ENCODE measurements at regions not wholly inside any gene's neighbourhood (a gene's known extent, or its start where the extent isn't known, plus 50 kb on each side); places are given as distances from the start of the nearest gene placed in this dataset.

DNA sequence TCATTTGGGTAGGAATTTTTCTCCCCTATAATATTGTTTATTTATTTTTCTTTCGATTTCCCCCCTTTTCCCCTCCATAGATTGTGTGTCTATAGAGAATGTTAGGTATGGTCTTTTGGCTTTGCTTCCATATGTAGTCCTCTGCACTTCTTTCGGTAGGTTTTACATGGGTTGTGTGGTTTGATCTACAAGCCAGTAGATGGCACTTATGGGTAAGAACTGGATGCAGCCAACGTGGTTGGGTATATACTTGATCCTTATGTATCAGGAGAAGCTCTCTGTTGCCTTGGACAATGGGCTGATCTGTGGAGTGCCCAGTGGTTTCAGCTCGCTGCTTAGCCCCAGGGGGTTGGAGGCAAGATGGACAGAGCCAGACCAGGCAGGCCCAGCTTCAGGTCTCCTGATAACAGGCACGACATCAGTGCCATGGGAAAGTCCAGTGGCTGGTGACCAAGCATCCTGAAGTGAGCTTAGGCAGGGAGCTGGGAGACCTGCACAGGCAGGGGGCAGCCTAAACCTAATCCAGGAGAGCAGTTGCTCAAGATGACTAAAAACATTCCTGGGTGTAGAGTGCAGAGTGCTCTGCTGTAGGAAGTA lies 488.3 kb downstream of the CCDC85A start:
- Mint-ChIP-seq H3K36me3 (peaks cover 0 to 8% of the 10 kb centered on the region in 2 donors), H3K27ac (no peak overlapping the region), H3K4me1 (no peaks in the 10 kb centered on the region), H3K9me3 (peaks cover 4 to 24% (median 10%) of the 10 kb centered on the region in 7 donors), H3K27me3 (no peaks in the 10 kb centered on the region), H3K4me3 (no peak overlapping the region)
- no peak for ATAC-seq (ENCODE audit: low read depth in 2 of 2)
- no peak for DNase-seq

DNA sequence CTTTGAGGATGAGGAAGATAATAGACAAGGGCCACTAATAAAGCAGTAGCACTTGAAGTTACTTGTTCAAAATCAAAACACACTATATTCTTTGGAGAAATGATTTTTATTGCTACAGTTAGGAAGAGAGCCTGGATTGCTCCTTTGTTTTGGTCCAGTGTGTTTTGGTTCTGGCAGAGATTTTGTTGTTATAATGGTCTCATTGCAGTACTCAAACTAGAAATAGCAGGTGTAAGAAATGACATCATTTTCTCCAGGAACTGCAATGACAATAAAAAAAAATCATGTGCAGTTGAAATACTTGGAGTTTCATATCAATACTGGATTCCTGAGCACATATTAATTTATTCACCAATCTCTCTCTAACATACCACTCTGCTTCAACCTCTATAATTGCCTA lies 490.3 kb downstream of the CCDC85A start:
- peaks cover 2 to 24% (median 7%) of the 10 kb centered on the region in 7 donors for H3K9me3 Mint-ChIP-seq

DNA sequence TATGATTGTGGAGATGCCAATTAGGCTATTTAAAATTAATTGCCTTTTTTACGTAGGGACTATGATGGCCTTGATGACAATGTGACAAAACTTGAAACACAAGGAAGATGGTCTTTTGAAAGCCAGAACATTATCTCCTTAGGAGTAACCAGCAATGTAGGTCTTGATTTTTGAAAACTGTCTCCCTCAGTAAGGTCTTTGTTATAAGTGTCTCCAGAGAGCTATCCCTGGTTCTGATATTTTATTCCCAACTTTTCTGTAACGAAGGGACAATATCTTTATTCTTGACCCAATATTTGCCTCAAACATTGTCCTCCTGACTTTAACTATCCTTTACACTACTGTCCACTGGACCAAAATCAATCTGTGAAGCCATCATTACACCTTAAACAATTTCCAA lies 493.2 kb downstream of the CCDC85A start:
- Mint-ChIP-seq H3K4me1 (no peaks in the 10 kb centered on the region), H3K36me3 (peaks cover 0 to 3% of the 10 kb centered on the region in 2 donors), H3K9me3 (peaks cover 2 to 13% (median 4%) of the 10 kb centered on the region in 7 donors), H3K27ac (no peak overlapping the region), H3K27me3 (no peaks in the 10 kb centered on the region), H3K4me3 (no peak overlapping the region)
- DNase-seq, result no peak
- ATAC-seq (ENCODE audit: low read depth in 2 of 2), result no peak

More for the DNA sequence above, 490.3 kb downstream of the CCDC85A start:
- H3K27ac Mint-ChIP-seq, result no peak overlapping the region
- H3K4me3 Mint-ChIP-seq, result no peak overlapping the region
- H3K36me3 Mint-ChIP-seq, result peaks cover 0 to 8% of the 10 kb centered on the region in 2 donors
- no peaks in the 10 kb centered on the region for H3K27me3 Mint-ChIP-seq
- no peaks in the 10 kb centered on the region for H3K4me1 Mint-ChIP-seq
- DNase-seq, result no peak
- no peak for ATAC-seq (ENCODE audit: low read depth in 2 of 2)

- Mint-ChIP-seq H3K9me3 (peaks cover 0 to 3% (median 0%) of the 10 kb centered on the region in 7 donors), H3K27me3 (no peaks in the 10 kb centered on the region), H3K27ac (no peak overlapping the region), H3K4me1 (no peaks in the 10 kb centered on the region), H3K4me3 (no peak overlapping the region), H3K36me3 (no peaks in the 10 kb centered on the region)
- DNase-seq, result no peak
- ATAC-seq (ENCODE audit: low read depth in 2 of 2), result no peak
These were observed 497.3 kb downstream of the CCDC85A start for GRCh38 chr2:56680971-56681631.

DNA sequence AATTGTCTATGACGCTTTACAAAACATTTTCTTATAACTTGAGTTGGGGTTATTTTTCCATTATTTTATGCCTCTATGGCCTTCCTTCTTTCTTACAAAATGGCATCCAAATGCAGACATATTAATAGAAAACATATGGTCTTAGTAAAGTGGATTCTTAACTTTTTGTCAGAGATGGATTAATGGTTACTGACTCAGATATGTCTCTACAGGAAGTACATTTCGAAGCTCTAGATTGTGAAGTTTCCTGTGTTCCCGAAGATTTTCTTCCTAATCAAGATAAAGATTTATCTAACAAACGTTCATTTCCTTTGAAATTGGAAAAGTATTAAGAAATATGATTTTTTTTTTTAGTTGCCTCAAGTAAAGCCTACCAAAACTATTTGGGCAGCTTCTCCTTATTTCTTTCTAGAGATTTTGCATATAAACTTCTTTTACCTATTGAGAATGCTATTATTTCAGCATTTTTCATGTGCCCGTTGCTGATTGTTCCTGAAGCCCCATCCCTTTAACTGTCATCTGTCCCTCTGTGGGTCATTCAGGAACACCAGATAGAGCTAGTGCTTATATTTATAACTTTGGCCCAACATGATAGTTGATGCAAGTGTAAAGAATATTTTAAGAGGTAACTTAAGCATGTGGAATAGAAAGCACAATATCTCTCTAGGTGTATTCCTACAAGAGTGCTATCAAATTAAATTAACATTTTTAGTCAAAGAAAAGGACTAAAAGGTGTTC lies 498.0 kb downstream of the CCDC85A start:
- Mint-ChIP-seq H3K27ac (no peak overlapping the region), H3K27me3 (no peaks in the 10 kb centered on the region), H3K4me1 (no peaks in the 10 kb centered on the region), H3K4me3 (no peak overlapping the region), H3K36me3 (no peaks in the 10 kb centered on the region), H3K9me3 (peaks cover 0 to 3% (median 0%) of the 10 kb centered on the region in 7 donors)
- DNase-seq, result no peak
- no peak for ATAC-seq (ENCODE audit: low read depth in 2 of 2)

- Mint-ChIP-seq H3K9me3 (peaks cover 0 to 2% (median 0%) of the 10 kb centered on the region in 7 donors), H3K27me3 (no peaks in the 10 kb centered on the region), H3K36me3 (no peaks in the 10 kb centered on the region), H3K27ac (no peak overlapping the region), H3K4me3 (no peak overlapping the region), H3K4me1 (no peaks in the 10 kb centered on the region)
- DNase-seq (no peak), ATAC-seq (ENCODE audit: low read depth in 2 of 2) (no peak)
These were observed 498.6 kb downstream of the CCDC85A start for GRCh38 chr2:56682397-56682760.

- Mint-ChIP-seq H3K4me1 (no peaks in the 10 kb centered on the region), H3K4me3 (no peak overlapping the region), H3K27ac (no peak overlapping the region), H3K9me3 (peaks cover 0 to 5% (median 2%) of the 10 kb centered on the region in 7 donors), H3K27me3 (no peaks in the 10 kb centered on the region), H3K36me3 (no peaks in the 10 kb centered on the region)
- DNase-seq (no peak), ATAC-seq (ENCODE audit: low read depth in 2 of 2) (no peak)
These were observed 500.5 kb downstream of the CCDC85A start for GRCh38 chr2:56684327-56684726.

DNA sequence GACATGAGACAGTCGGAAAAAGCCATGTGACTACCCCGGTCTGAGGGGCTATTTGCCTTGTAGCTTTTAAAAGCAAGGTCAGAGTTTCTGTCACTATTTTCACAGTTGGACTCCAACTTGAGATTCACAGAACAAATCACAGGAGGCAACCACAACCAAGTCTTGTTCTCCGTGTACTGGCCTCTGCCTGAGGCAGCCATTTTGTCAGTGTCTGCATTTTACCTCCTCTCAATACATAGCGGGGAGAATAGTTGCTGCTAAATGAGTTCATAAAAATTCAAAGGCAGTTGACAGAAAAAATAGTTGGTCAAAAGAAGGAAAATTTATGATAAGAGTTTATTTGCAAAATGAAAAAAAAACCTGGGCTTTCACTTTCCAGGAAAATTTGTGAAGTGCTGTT lies 501.4 kb downstream of the CCDC85A start:
- H3K27me3 Mint-ChIP-seq, result no peaks in the 10 kb centered on the region
- DNase-seq, result no peak
- no peaks in the 10 kb centered on the region for H3K36me3 Mint-ChIP-seq
- ATAC-seq (ENCODE audit: low read depth in 2 of 2), result no peak
- no peak overlapping the region for H3K4me3 Mint-ChIP-seq
- no peaks in the 10 kb centered on the region for H3K4me1 Mint-ChIP-seq
- H3K27ac Mint-ChIP-seq, result no peak overlapping the region
- peaks cover 0 to 5% (median 2%) of the 10 kb centered on the region in 7 donors for H3K9me3 Mint-ChIP-seq

GRCh38 chr2:56687169-56687568 lies 503.4 kb downstream of the CCDC85A start:
- Mint-ChIP-seq H3K9me3 (peaks cover 0 to 5% (median 2%) of the 10 kb centered on the region in 7 donors), H3K36me3 (no peaks in the 10 kb centered on the region), H3K27ac (no peak overlapping the region), H3K4me3 (no peak overlapping the region), H3K27me3 (no peaks in the 10 kb centered on the region), H3K4me1 (no peaks in the 10 kb centered on the region)
- DNase-seq (no peak), ATAC-seq (ENCODE audit: low read depth in 2 of 2) (no peak)

DNA sequence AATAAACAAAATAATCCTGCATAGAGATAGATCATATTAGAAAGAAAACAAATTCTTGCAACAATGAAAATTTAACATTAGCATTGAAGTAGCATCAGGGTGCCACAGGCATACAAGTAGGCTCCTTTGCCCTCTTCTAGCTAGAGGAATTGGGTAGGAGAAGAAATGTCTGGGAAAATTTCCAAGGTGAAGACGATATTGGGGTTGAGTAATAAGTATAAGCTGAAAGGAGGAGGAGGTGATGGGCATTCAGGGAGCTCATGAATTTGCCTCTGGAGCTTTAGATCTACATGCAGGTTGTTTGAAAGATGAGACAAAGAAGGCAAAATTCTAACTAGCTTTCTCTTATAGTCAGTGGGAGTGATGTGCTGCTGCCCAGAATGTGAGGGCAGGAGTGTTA lies 504.9 kb downstream of the CCDC85A start:
- no peak for ATAC-seq (ENCODE audit: low read depth in 2 of 2)

DNA sequence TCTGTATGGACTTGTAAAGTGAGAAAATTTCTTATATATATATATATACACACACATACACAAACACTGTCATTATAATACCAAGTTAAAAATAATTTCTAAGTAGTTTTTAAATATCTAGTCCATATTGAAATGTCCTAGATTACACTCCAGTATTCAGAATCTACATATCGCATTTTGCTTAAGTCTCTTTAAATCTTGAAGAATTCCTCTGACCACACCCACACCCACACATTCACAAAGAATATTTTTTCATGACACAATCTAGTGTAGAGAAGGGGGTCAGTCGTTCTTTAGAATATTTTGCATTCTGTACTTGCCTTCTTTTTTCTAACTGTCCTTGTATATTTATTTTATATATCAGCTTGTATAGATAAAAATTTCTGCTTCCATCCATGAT lies 509.7 kb downstream of the CCDC85A start:
- no peaks in the 10 kb centered on the region for H3K4me1 Mint-ChIP-seq
- H3K27ac Mint-ChIP-seq, result no peak overlapping the region
- H3K27me3 Mint-ChIP-seq, result no peaks in the 10 kb centered on the region
- H3K4me3 Mint-ChIP-seq, result no peak overlapping the region
- DNase-seq, result no peak
- H3K36me3 Mint-ChIP-seq, result no peaks in the 10 kb centered on the region
- H3K9me3 Mint-ChIP-seq, result peaks cover 0 to 6% (median 3%) of the 10 kb centered on the region in 7 donors
- ATAC-seq (ENCODE audit: low read depth in 2 of 2), result no peak

More for the DNA sequence above, 504.9 kb downstream of the CCDC85A start:
- Mint-ChIP-seq H3K27ac (no peak overlapping the region), H3K36me3 (no peaks in the 10 kb centered on the region), H3K4me1 (no peaks in the 10 kb centered on the region), H3K9me3 (peaks cover 0 to 5% (median 2%) of the 10 kb centered on the region in 7 donors), H3K27me3 (no peaks in the 10 kb centered on the region), H3K4me3 (no peak overlapping the region)
- DNase-seq, result no peak

- ATAC-seq (ENCODE audit: low read depth in 2 of 2) (no peak), DNase-seq (no peak)
- H3K36me3 Mint-ChIP-seq, result no peaks in the 10 kb centered on the region
- H3K4me1 Mint-ChIP-seq, result no peaks in the 10 kb centered on the region
- no peak overlapping the region for H3K27ac Mint-ChIP-seq
- H3K4me3 Mint-ChIP-seq, result no peak overlapping the region
- no peaks in the 10 kb centered on the region for H3K27me3 Mint-ChIP-seq
- H3K9me3 Mint-ChIP-seq, result peaks cover 4 to 17% (median 8%) of the 10 kb centered on the region in 7 donors
These were observed 519.2 kb downstream of the CCDC85A start for GRCh38 chr2:56703001-56703400.

GRCh38 chr2:56705713-56706112 lies 521.9 kb downstream of the CCDC85A start:
- peaks cover 0 to 5% (median 0%) of the 10 kb centered on the region in 7 donors for H3K9me3 Mint-ChIP-seq
- H3K27me3 Mint-ChIP-seq, result no peaks in the 10 kb centered on the region
- DNase-seq (no peak), ATAC-seq (ENCODE audit: low read depth in 2 of 2) (no peak)
- no peak overlapping the region for H3K27ac Mint-ChIP-seq
- H3K4me3 Mint-ChIP-seq, result no peak overlapping the region
- H3K4me1 Mint-ChIP-seq, result no peaks in the 10 kb centered on the region
- H3K36me3 Mint-ChIP-seq, result no peaks in the 10 kb centered on the region

DNA sequence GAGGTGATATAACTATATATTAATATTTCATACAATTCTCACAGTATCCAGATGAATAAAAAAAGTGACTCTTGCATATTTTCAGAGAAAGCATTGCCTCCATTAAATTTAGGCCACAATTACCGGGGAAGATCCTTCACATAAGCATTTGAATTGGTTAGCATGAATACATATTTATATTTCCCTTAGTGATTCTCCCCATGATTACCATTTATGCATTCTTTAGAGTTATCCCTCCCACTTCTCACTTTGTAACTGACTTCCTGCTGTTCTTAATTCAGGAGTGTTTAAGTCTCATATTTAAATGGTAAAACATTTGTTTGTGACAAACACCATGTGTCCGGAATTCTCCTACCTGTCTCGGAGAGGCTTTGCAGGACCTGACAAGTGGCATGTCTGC lies 523.4 kb downstream of the CCDC85A start:
- Mint-ChIP-seq H3K27ac (no peak overlapping the region), H3K36me3 (no peaks in the 10 kb centered on the region), H3K4me3 (no peak overlapping the region), H3K27me3 (no peaks in the 10 kb centered on the region), H3K4me1 (no peaks in the 10 kb centered on the region), H3K9me3 (peaks cover 0 to 4% (median 0%) of the 10 kb centered on the region in 7 donors)
- ATAC-seq (ENCODE audit: low read depth in 2 of 2), result no peak
- DNase-seq, result no peak
